NCI-H1092 treated with DMSO at 0.1 percent for 48 hours (cell line): ENCODE measurements at regions not wholly inside any gene's neighbourhood (a gene's known extent, or its start where the extent isn't known, plus 50 kb on each side); places are given as distances from the start of the nearest gene placed in this dataset.

Experiments
- DNase-seq: peaks from one replicate; lab custom pipeline; 2025; lab: John Stamatoyannopoulos, UW

DNA sequence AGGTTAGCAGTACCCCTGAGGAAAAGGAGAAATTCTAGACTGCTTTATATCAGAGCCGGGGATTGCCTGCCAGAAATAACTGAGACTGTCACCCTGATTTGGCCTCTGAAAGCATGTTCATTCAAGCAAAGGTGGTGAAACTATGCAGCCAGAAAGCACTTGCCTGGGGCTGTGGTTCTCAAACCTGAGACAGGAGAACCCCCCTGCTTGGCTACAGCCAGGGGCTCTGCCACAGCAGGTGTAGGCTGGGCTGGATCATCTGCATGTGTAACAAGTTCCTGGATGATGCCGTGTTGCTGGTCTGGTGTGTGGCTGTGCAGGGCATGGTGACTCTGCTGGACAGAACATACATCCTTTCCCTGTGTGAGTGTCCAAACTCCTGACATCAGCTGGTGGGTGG, 157.8 kb downstream of the NXNL2 start:
- no peak for DNase-seq

DNA sequence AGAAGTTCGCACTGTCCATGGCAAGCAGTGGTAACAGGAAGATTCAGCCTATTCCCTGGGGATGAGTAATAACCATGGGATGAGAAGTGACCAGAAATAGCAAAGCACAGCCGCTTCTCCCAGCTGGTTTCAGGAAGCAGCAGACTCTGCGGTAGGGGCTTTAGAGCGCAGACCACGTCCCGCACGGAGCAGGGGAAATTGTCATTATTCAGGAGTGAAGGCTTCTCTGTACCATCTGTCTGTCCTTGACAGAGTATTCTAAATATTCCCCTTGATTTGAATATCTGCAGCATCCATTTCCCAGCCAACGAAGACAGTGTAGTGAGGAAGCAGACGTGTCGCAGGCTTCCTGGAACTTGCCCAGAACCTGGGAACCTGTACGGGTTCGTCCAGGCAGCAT, 159.6 kb downstream of the NXNL2 start:
- DNase-seq = no peak

DNA sequence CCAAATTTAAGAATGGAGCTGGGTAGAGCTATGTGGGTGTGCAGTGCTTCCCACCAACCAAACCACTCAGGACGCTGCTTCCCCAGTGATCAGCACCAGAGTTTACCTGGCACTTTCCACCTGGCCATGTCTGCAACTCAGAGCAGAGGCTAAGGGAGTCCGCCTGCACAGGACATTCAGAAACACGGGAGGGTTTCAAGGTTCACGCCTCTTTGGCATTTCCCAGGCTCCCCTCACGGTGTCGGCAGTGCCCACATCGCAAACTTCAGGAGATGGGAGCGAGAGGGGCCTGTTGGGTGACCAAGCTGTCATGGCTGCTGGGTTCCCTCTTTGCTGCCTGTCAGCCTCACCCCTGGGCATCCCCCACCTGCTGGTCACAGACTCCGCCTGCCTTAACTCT, 161.5 kb downstream of the NXNL2 start:
- no peak for DNase-seq

DNA sequence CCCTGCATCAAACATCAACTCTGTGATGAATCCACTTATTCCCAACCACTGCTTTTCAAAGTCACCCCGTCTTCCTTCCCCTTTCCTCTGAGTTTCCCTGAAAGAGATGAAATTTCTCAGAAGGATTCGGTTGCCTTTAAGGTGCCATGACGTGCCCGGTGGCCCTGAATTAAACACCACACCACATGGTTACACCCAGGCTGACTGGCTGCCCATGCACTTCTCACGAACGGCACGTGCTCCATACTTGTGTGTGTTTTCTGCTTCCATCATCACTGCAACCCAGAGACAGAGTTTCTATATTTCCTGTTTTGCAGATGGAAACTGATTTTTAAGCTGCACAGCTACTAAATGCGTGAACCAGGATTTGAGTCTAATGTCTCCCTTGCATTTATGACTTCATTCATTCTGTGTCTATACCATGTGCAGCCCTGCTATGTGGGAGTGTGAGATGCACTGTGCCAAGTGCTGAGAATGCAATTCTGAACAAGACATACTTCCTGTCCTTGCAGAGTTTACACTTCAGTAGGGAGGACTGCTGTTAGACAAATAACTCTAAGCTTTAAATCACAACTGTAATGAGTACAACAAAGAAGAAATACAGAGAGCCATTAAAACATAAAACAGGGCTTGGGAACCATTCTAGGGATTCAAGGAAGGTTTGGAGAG, 162.9 kb downstream of the NXNL2 start:
- no peak for DNase-seq

DNA sequence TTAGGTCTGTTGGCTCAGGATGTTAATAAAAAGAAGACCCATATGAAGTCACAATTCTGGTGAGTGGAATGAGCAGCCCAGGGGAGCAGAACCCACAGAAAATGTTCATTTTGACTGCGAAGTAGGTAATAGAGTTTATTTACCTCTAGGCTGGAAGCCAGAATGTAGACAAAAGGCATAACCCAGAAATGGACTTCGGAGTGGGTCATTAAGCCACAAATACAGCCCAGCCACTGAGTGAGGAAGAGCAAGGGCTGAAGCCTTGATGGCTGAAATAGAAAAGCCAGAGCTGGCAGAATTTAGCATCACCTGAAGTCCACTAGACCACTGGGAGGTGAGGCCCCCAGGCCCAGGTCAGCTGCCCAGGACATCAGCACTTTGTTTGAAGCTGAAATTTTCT, 168.0 kb downstream of the NXNL2 start:
- DNase-seq = peak; percentile 36

DNA sequence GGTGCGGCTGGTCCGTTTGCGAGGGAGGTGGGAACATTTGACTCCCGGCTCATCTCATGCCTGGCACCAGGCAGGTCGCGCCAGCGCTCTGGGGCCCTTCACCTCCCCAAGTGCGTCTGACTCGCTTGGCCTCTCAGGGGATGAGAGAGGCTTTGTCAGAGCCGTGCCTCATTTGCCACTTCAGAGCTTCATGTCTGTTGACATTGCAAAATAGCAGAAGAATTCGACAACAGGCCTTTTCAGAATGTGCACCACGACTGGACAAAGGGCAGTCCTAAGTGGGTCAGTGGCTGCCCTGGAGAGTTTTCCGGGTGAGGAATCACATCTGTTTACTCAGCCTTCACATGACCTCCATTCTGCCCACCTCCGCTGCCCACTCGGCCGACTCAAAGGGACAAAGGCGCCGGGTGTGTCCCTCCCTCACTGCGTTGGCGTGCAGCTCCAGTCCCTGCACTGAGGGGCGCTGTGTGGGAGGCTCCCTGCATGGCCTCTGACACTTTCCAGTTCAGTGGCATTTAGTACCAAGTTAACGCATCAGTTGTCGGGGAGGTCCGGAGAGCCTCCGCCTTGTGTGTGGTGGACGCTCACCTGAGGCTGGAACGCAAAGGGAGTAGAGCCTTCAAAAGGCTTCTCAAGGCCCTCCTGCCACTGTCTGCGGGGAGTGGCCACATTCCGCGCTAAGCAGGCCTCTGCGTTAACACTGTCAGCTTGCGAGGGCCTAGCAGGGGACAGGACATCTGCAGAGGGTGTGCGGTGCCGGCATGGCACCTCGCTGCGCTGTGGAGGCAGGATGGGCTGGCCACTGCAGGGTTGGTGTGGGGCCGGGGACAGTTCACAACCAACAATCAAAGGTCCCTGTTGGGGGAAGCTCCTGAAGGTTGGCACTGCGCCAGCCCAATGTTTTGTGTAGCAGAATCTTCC, 171.5 kb downstream of the NXNL2 start:
- no peak for DNase-seq

DNA sequence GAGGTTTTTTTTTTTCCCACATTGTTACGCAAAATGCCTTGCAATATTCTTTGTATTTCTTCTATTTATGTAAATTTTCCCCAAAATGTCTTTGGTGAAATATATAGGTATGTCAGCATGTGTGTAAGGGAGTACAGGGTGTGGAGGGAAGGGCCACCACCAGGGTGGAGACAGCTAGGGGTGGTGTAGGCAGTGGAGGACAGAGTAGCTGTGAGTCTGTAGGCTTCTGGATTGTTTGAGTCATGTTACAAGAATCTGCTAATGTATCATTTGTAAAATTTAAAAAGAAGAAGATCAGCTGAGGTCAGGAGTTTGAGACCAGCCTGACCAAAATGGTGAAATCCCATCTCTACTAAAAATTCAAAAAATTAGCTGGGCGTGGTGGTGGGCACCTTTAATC, 175.5 kb downstream of the NXNL2 start:
- DNase-seq = no peak

DNA sequence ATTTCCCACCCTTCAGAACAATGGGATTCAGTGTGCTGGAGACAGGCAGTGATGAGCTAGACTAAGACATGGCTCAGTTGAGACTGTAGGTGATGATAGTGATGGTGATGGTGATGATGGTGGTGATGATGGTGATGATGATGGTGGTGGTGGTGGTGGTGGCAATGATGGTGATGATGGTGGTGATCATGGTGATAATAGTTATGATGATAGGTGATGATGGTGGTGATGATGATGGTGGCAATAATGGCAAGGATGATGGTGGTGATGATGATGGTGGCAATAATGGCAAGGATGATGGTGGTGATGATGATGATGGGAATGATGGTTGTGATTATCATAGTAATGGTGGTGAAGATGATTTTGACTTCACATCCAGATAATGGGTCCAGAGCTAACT, 176.7 kb downstream of the NXNL2 start:
- no peak for DNase-seq

DNA sequence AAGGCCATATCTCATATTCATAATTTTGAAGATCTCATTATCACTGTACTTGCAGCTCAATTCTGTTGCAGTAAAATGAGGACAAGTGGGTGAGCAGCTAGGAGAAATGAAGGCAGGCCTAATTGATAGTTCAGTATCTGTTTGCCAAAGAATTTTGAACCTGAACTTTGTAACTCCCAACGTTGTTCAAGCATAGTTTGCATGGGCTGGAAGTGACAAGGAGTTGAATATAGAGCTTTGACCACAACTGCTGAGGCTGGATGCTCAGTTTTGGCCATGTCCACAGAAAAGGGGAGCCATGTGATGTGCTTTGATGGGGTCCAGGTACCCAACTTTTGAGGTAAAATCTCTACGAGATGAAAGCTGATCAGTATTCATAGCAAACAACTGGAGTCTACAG, 177.5 kb downstream of the NXNL2 start:
- no peak for DNase-seq

DNA sequence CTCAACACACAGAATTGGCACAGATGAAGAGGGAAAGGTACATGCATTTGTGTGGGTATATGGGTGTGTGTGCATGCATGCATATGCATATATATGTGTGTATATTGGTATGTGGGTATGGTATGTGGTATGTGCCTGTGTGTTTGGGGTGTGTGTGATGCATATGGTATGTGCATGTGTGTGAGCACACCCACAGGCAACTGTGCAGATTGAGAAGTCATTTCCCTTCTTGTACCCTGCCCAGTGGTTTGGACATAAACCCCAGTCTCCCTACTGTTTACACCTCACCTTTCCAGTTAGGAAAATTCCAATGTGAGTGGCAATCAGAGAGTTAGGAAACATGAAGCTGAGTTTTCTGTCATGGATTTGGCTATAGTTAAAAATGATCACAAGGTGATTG, 178.0 kb downstream of the NXNL2 start:
- no peak for DNase-seq

DNA sequence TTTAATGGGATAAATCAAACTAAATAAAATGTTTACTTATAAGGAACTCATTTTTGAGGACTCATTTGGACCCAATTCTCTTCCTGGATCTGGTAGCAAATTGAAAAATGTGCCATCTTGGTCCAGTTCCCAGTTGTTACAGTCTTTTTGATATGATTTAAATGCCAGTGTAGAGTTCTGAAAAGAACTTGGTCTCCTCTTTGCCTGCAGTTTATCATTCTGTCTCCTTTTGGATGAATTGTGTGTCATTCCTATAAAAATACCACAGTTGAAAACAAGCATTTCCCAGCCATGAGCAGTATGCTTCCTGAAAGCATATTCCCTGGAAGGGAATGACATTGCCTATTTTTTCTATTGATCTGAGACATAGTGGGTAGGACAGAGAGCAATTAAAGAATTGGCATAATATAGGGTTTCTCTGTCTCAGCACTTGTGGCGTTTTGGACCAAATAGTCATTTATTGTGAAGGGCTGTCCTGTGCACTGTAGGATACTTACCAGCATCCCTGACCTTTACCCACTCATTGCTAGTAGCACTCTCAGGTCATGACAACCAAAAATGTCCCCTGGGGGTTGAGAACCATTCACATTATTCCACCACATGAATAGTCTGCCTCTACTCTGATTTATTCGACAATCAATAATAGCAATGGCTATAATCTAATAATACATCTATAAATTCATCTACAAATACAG, 181.8 kb downstream of the NXNL2 start:
- no peak for DNase-seq

DNA sequence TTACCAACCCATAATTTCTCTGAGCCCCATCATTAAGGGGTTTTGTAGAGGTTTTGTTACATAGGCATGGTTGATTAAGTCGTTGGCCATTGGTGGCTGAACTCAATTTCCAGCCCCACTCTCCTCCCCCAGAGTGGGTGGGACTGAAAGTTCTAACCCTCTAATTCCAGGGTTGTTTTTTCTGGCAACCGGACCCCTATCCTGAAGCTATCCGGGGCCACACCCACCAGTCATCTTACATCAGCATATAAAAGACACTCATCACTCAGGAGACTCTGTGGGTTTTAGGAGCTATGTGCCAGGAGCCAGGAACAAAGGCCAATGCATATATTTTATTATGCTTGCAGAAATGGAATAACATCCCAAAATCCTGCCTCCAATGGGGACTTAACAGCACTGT, 186.0 kb downstream of the NXNL2 start:
- no peak for DNase-seq

DNA sequence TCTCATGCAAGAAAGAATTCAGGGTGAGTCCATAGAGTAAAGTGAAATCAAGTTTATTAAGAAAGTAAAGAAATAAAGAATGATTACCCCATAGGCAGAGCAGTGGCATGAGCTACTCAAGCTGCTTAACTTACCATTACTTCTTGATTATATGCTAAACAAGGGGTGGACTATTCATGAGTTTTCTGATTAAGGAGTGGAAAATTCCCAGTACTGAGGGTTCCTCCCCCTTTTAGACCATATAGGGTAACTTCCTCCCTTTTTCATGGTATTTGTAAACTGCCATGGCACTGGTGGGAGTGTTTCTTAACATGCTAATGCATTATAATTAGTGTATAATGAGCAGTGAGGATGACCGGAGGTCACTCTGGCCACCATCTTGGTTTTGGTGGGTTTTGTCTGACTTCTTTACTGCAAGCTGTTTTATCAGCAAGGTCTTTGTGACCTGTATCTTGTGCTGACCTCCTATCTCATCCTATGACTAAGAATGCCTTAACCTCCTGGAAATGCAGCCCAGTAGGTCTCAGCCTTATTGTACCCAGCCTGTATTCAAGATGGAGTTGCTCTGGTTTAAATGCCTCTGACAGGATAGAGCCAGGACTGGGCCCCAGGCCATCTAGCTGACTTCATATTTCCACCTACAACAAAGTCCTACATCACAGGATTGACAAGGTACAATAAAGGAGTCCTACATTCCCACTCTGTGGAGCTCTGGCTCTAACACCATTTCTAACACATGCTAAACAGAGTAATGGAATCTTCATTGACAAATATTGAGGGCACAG, 186.7 kb downstream of the NXNL2 start:
- DNase-seq = no peak

DNA sequence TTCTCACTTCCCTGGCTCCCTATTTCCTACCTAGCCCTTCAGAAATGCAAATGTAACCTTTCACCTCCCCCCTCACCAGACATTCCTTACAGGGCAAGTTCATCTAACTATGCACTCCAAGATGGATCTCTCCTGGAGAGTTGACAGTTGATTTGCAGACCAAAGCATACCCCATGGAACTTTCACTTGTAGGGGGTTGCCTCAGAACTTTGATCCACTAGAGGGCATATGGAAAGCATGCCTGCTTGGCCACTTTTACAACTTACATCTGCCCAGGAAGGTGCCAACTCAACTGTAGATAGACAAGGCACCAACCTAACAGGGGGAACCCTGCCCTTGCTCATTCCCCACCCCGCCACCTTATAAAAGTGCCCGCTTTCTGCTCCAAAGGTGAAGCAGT, 187.8 kb downstream of the NXNL2 start:
- no peak for DNase-seq

DNA sequence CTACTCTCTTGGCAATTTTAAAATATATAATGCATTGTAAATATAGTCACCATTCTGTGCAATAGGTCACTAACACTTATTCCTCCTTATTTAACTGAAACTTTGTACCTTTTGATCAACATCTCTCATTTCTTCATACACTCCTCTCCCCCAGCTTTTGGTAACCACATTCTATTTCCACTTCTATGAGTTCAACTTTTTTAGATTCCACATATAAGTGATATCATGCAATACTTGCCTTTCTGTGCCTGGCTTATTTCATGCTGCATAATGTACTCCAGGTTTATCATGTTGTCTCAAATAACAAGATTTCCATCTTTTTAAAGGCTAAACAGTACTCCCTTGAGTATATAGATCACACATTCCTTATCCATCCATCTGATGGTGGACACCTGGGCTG, 188.8 kb downstream of the NXNL2 start:
- no peak for DNase-seq

DNA sequence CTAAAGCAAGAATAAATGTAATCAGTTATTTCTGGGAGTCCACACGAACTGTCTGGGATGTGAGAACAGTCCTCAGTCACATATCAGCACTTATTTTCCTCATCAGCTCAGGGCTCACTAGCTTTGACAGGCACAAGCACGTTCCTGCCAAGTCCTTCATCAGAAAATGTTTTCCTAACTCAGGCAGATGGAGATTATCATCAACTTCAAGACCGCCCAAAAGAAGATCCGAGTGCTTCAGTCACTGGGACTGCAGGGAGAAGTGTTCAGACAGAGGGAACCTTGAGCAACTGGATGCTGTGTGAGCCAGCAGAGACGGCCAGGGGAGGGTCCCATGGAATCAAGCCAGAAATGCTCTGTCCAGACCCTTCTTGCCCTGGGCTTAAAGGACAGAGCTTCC, 189.4 kb downstream of the NXNL2 start:
- no peak for DNase-seq

DNA sequence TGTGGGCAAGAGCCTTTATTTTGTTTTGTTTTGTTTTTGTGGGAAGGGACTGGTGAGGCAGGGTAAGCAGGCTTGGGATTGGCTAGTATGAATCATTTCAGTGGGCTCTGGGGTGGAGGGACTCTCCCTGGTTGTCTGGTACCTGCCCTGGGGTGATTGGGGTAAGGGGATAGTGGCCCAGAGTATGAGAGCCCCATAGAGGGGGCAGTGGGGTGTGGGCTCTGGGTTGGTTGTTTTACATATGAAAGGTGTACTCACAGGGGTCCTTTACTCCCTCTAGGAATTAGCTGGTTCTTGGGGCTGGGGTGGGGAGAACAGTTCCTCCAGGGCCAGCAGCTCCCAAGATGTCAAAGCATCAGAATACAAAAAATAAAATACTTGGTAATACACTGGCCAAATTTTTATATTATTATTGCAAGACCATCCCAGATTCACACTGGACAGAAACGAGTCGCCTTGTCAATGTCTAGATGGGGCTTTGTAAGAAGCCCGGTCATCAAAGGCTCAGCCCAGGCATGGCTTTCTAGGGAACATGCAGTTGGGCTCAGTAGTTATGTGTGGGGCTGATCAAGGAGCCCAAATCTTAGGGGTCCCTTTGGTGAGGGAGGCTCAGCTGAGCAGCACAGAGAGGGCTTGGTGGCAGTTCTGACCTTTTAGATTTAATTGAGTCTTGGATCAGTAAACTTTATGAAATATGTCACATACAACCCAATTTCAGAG, 190.5 kb downstream of the NXNL2 start:
- no peak for DNase-seq

DNA sequence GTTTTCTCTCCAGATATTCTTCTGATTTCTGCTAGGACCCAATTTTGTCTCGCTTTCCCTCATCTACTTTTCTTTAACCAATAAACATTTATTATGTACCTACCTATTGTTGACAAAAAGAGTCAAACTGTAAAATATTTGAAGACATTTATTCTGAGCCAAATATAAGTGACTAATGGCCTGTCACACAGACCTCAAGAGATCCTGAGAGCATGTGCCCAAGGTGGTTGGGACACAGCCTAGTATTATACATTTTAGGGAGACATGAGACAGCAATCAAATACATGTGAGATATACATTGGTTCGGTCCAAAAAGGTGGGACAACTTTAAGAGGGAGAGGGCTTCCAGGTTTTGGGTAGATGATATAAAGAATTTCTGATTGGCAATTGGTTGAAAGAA, 191.8 kb downstream of the NXNL2 start:
- DNase-seq = no peak

DNA sequence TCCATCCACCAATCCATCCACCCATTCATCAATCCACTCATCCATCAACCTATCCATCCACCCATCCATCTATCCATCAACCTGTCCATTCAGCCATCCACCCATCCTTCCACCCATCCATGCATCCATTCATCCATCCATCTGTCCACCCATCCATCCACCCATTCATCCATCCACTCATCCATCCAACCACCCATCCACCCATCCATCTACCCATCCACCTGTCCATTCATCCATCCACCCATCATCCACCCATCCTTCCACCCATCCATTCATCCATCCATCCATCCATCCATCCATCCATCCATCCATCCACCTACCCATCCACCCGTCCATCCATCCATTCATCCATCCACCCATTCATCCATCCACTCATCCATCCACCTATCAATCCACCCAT, 195.8 kb downstream of the NXNL2 start:
- no peak for DNase-seq

DNA sequence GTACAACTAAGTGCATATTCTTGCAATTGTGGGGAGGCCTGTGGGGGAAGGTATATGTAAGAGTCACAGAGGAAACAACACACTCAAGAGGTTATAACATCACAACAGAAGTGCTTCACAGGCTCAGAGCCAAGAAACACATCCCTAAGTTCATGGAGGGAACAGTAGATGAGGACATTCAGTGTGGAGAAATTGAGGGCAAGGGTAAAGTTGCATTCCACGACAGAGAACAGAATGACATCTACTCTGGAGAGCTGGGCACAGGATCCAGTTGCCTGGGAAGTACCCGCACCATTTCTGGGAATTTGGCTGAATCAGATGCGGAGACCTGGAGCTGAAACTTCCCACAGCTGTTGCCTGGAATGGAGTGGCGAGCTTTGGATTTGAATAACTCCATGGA, 197.2 kb downstream of the NXNL2 start:
- no peak for DNase-seq

DNA sequence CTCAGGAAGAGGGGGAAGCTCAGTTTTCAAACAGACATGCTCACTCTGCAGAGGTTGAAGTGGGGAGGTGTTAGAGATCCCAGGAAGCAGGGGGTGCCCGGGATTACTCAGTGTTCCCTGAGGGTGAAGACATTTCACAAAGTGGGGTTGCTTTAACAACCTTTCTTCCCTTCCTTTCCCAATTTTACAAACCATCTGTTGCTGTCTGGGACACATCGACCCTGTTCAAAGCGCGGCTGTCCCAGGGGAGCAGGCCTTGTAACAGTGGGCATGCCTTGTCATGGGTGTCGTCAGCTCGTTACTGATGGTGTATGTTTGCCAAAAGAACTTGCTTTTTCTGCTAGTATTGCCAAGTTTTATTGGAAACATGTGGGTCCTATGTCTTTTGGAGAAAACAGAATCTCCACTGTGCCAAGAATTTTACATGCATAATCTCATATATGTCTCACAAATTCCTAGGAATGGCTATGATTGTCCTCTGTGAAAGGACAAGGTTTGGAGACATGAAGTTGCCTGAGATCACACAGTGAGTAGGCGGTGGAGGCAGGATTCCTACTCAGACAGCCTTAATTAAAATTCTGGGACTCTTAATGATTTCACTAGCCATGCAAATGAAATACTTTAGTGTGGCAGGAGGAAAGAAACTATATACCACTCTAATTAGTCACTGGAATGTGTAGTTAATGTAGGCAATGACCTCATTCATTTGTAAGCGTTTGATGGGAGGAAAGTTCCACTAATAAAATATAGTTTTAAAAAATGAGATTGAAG, 198.9 kb downstream of the NXNL2 start:
- no peak for DNase-seq
